OCI-LY1 (cell line): ENCODE measurements at regions not wholly inside any gene's neighbourhood (a gene's known extent, or its start where the extent isn't known, plus 50 kb on each side); places are given as distances from the start of the nearest gene placed in this dataset.

Experiments used
- H2AFZ ChIP-seq: fragments of 200-600 bp; sonication (generic), shearing (Covaris generic); 2 replicates; pipeline ENCODE4 v1.6.0; 2014; ENCODE audit warnings: antibody characterized with exemption, mild to moderate bottlenecking, low read length
- H3F3A ChIP-seq: fragments of 200-600 bp; sonication (generic), shearing (Covaris generic); 2 replicates; pipeline ENCODE4 v1.6.0; 2014; ENCODE audit warnings: mild to moderate bottlenecking, antibody characterized with exemption, low read length, moderate library complexity; ENCODE audit not compliant: insufficient read depth
- H3K27ac ChIP-seq: fragments of 200-600 bp; sonication (generic); 2 replicates; pipeline ENCODE4 v1.5.1; 2014; ENCODE audit warnings: low read length, mixed run types, mild to moderate bottlenecking, low read depth; ENCODE audit not compliant: poor library complexity, severe bottlenecking
- H3K27me3 ChIP-seq: fragments of 200-600 bp; sonication (generic); 2 replicates; pipeline ENCODE4 v1.6.0; 2014; ENCODE audit warnings: antibody characterized with exemption, mild to moderate bottlenecking, low read length, moderate library complexity; ENCODE audit not compliant: insufficient read depth
- H3K36me3 ChIP-seq: fragments of 200-600 bp; sonication (generic); 2 replicates; pipeline ENCODE4 v1.6.1; 2014; ENCODE audit warnings: mild to moderate bottlenecking, antibody characterized with exemption, low read length, moderate library complexity, mixed read lengths; ENCODE audit not compliant: insufficient read depth
- H3K4me1 ChIP-seq: fragments of 200-600 bp; sonication (generic); 2 replicates; pipeline ENCODE4 v1.5.1; 2014; ENCODE audit warnings: mild to moderate bottlenecking, low read length, moderate library complexity; ENCODE audit not compliant: insufficient read depth, severe bottlenecking
- H3K4me2 ChIP-seq: fragments of 200-600 bp; sonication (generic), shearing (Covaris generic); 2 replicates; pipeline ENCODE4 v1.6.1; 2014; ENCODE audit warnings: low read length
- H3K4me3 ChIP-seq: fragments of 200-600 bp; sonication (generic); 2 replicates; pipeline ENCODE4 v1.5.1; 2014; ENCODE audit warnings: low read length, low read depth, mild to moderate bottlenecking, mixed read lengths; ENCODE audit not compliant: poor library complexity, severe bottlenecking
- H3K79me2 ChIP-seq: fragments of 200-600 bp; shearing (Covaris generic); 2 replicates; pipeline ENCODE4 v1.6.1; 2016; ENCODE audit warnings: mixed run types, low read length, mixed read lengths; ENCODE audit not compliant: insufficient read depth
- H3K9ac ChIP-seq: fragments of 200-600 bp; sonication (generic), shearing (Covaris generic); 2 replicates; pipeline ENCODE4 v1.6.1; 2014; ENCODE audit warnings: mild to moderate bottlenecking, low read length, mixed read lengths
- H3K9me2 ChIP-seq: fragments of 200-600 bp; sonication (generic), shearing (Covaris generic); 2 replicates; pipeline ENCODE4 v1.6.1; 2014; ENCODE audit warnings: low read depth, mild to moderate bottlenecking, low read length, mixed read lengths
- H3K9me3 ChIP-seq: fragments of 200-600 bp; shearing (Covaris generic); 2 replicates; pipeline ENCODE4 v1.6.1; 2014; ENCODE audit warnings: low read length, mixed read lengths
- H4K20me1 ChIP-seq: fragments of 200-600 bp; sonication (generic), shearing (Covaris generic); 2 replicates; pipeline ENCODE4 v1.6.0; 2016; ENCODE audit warnings: mild to moderate bottlenecking, low read length; ENCODE audit not compliant: insufficient read depth
- CTCF ChIP-seq: fragments of 200-600 bp; sonication (generic), shearing (Covaris generic); IDR thresholded peaks from 2 replicates; pipeline ENCODE4 v1.5.1; 2017; ENCODE audit warnings: mild to moderate bottlenecking, antibody characterized with exemption, low read length, moderate library complexity, mixed read lengths
- EZH2 ChIP-seq: fragments of 200-600 bp; sonication (generic), shearing (Covaris generic); IDR thresholded peaks from 2 replicates; pipeline ENCODE4 v1.8.0; 2017; ENCODE audit warnings: borderline replicate concordance, mixed run types, mild to moderate bottlenecking, antibody characterized with exemption, low read length, moderate library complexity, mixed read lengths

- H3K4me3 ChIP-seq: no peak overlapping the region
- no peaks in the 10 kb centered on the region for H3K4me1 ChIP-seq
- H2AFZ ChIP-seq: no peak overlapping the region
- H3F3A ChIP-seq: no peaks in the 10 kb centered on the region
- H3K27me3 ChIP-seq: no peaks in the 10 kb centered on the region
- no peak overlapping the region for H3K27ac ChIP-seq
- no peaks in the 10 kb centered on the region for H3K9me2 ChIP-seq
- H3K9ac ChIP-seq: no peak overlapping the region
- no peaks in the 10 kb centered on the region for H3K36me3 ChIP-seq
- H3K9me3 ChIP-seq: no peaks in the 10 kb centered on the region
- H3K4me2 ChIP-seq: no peak overlapping the region
- no peaks in the 10 kb centered on the region for H4K20me1 ChIP-seq
- H3K79me2 ChIP-seq: no peaks in the 10 kb centered on the region
- TF ChIP-seq CTCF (no peak), EZH2 (no peak)
Observed at GRCh38 chr6:71048320-71049164, 91.7 kb upstream of the B3GAT2 start.

GRCh38 chr6:71049198-71049770, 92.4 kb upstream of the B3GAT2 start:
- H3K4me1 ChIP-seq: no peaks in the 10 kb centered on the region
- H3K27ac ChIP-seq: no peak overlapping the region
- H3K9ac ChIP-seq: no peak overlapping the region
- TF ChIP-seq CTCF (no peak), EZH2 (no peak)
- no peaks in the 10 kb centered on the region for H3K36me3 ChIP-seq
- no peaks in the 10 kb centered on the region for H3K9me2 ChIP-seq
- H3K27me3 ChIP-seq: no peaks in the 10 kb centered on the region
- no peaks in the 10 kb centered on the region for H3K9me3 ChIP-seq
- no peaks in the 10 kb centered on the region for H3F3A ChIP-seq
- H3K4me2 ChIP-seq: no peak overlapping the region
- no peak overlapping the region for H3K4me3 ChIP-seq
- no peak overlapping the region for H2AFZ ChIP-seq
- H3K79me2 ChIP-seq: no peaks in the 10 kb centered on the region
- no peaks in the 10 kb centered on the region for H4K20me1 ChIP-seq

GRCh38 chr6:71053475-71053874, 96.6 kb upstream of the B3GAT2 start:
- Histone ChIP-seq H3K4me1 (no peaks in the 10 kb centered on the region), H3K27me3 (no peaks in the 10 kb centered on the region), H3K4me2 (no peak overlapping the region), H3K27ac (no peak overlapping the region), H4K20me1 (no peaks in the 10 kb centered on the region), H3F3A (no peaks in the 10 kb centered on the region), H3K9me3 (no peaks in the 10 kb centered on the region), H3K9ac (no peak overlapping the region), H2AFZ (no peak overlapping the region), H3K79me2 (no peaks in the 10 kb centered on the region), H3K9me2 (no peaks in the 10 kb centered on the region), H3K36me3 (no peaks in the 10 kb centered on the region), H3K4me3 (no peak overlapping the region)
- no peak for TF ChIP-seq EZH2
- TF ChIP-seq CTCF: no peak
